Mammary epithelial cell (primary cell): ENCODE measurements at regions not wholly inside any gene's neighbourhood (a gene's known extent, or its start where the extent isn't known, plus 50 kb on each side); places are given as distances from the start of the nearest gene placed in this dataset.
"Not testable (repeated sequence)": the region's sequence is repeated elsewhere in the genome, so short reads cannot be mapped to it uniquely, and the experiment has no call there.

ENCODE experiments used
- CTCF ChIP-seq, 2 donors: IDR thresholded peaks in 1 of 2; conservative IDR thresholded peaks in 1 of 2; 2 replicates each; pipeline ENCODE4 v1.5.1; 2011 to 2012; ENCODE audit warnings: inconsistent platforms in 2 of 2, low read length in 2 of 2, mild to moderate bottlenecking in 2 of 2, control low read depth in 1 of 2, low read depth in 1 of 2; ENCODE audit not compliant: insufficient read depth in 1 of 2; ENCODE audit errors: extremely low read depth in 1 of 2
- EZH2 ChIP-seq: IDR thresholded peaks from 2 replicates; pipeline ENCODE4 v1.6.1; 2012; ENCODE audit warnings: low read length, inconsistent platforms, borderline replicate concordance

GRCh38 chr5:21496056-21496455 lies 1357.1 kb downstream of the CDH12 start:
- TF ChIP-seq CTCF (conservative IDR thresholded peaks at IDR 0.05 in 1 of 2, IDR thresholded peaks at IDR 0.05 in 1 of 2; ENCODE audit: extremely low read depth in 1 of 2, insufficient read depth in 1 of 2, low read depth in 1 of 2, low read length in 2 of 2); EZH2: not testable (repeated sequence)
